ENCODE measurements at regions not wholly inside any gene's neighbourhood (a gene's known extent, or its start where the extent isn't known, plus 50 kb on each side); places are given as distances from the start of the nearest gene placed in this dataset.

DNA sequence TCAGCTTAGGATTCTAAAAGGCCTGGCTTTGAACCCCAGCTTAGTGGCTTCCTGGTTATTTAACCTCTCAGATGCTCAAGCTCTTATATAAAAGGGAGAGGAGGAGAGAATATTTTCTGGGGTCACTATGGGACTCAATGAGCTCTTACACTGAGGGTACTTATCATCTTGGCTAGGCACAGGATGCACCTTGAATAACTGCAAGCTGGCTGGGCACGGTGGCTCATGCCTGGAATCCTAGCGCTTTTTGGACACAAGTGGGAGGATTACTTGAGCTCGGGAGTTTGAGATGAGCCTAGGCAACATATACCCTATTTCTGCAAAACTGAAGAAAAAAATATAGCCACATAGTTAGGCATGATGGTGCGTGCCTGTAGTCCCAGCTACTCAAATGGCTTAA is 665.3 kb upstream of the RBFOX1 start:
- TF ChIP-seq FOXP2 (optimal IDR thresholded peaks at IDR 0.05; ENCODE audit: borderline replicate concordance, extremely low read depth, extremely low read length, insufficient read depth): no peak
- no peak for TF ChIP-seq POLR2AphosphoS5 (IDR thresholded peaks at IDR 0.05; ENCODE audit: low read depth, low read length)
- TF ChIP-seq REST (IDR thresholded peaks at IDR 0.05; ENCODE audit: insufficient read depth in 1 of 2, low read depth in 2 of 2, low read length in 2 of 2): no peak
- TF ChIP-seq TAF1 (IDR thresholded peaks at IDR 0.05; ENCODE audit: borderline replicate concordance, insufficient read depth, low read length): no peak
- no peak for TF ChIP-seq SIN3A (IDR thresholded peaks at IDR 0.05; ENCODE audit: borderline replicate concordance, insufficient read depth, low read length)

- TF ChIP-seq TAF1 (IDR thresholded peaks at IDR 0.05; ENCODE audit: borderline replicate concordance, insufficient read depth, low read length) (no peak), FOXP2 (optimal IDR thresholded peaks at IDR 0.05; ENCODE audit: borderline replicate concordance, extremely low read depth, extremely low read length, insufficient read depth) (no peak), POLR2AphosphoS5 (IDR thresholded peaks at IDR 0.05; ENCODE audit: low read depth, low read length) (no peak), REST (IDR thresholded peaks at IDR 0.05; ENCODE audit: insufficient read depth in 1 of 2, low read depth in 2 of 2, low read length in 2 of 2) (no peak), SIN3A (IDR thresholded peaks at IDR 0.05; ENCODE audit: borderline replicate concordance, insufficient read depth, low read length) (no peak)
Observed at GRCh38 chr16:6665126-6665525, 667.5 kb upstream of the RBFOX1 start.

GRCh38 chr16:6663668-6664067 is 669.0 kb upstream of the RBFOX1 start:
- TF ChIP-seq TAF1 (IDR thresholded peaks at IDR 0.05; ENCODE audit: borderline replicate concordance, insufficient read depth, low read length) (no peak), FOXP2 (optimal IDR thresholded peaks at IDR 0.05; ENCODE audit: borderline replicate concordance, extremely low read depth, extremely low read length, insufficient read depth) (no peak), REST (IDR thresholded peaks at IDR 0.05; ENCODE audit: insufficient read depth in 1 of 2, low read depth in 2 of 2, low read length in 2 of 2) (no peak), SIN3A (IDR thresholded peaks at IDR 0.05; ENCODE audit: borderline replicate concordance, insufficient read depth, low read length) (no peak), POLR2AphosphoS5 (IDR thresholded peaks at IDR 0.05; ENCODE audit: low read depth, low read length) (no peak)

GRCh38 chr16:6656760-6657159 is 675.9 kb upstream of the RBFOX1 start:
- no peak for TF ChIP-seq FOXP2 (optimal IDR thresholded peaks at IDR 0.05; ENCODE audit: borderline replicate concordance, extremely low read depth, extremely low read length, insufficient read depth)
- TF ChIP-seq SIN3A (IDR thresholded peaks at IDR 0.05; ENCODE audit: borderline replicate concordance, insufficient read depth, low read length): no peak
- no peak for TF ChIP-seq REST (IDR thresholded peaks at IDR 0.05; ENCODE audit: insufficient read depth in 1 of 2, low read depth in 2 of 2, low read length in 2 of 2)
- no peak for TF ChIP-seq TAF1 (IDR thresholded peaks at IDR 0.05; ENCODE audit: borderline replicate concordance, insufficient read depth, low read length)
- TF ChIP-seq POLR2AphosphoS5 (IDR thresholded peaks at IDR 0.05; ENCODE audit: low read depth, low read length): no peak

- no peak for TF ChIP-seq POLR2AphosphoS5 (IDR thresholded peaks at IDR 0.05; ENCODE audit: low read depth, low read length)
- TF ChIP-seq TAF1 (IDR thresholded peaks at IDR 0.05; ENCODE audit: borderline replicate concordance, insufficient read depth, low read length): no peak
- no peak for TF ChIP-seq REST (IDR thresholded peaks at IDR 0.05; ENCODE audit: insufficient read depth in 1 of 2, low read depth in 2 of 2, low read length in 2 of 2)
- no peak for TF ChIP-seq FOXP2 (optimal IDR thresholded peaks at IDR 0.05; ENCODE audit: borderline replicate concordance, extremely low read depth, extremely low read length, insufficient read depth)
- no peak for TF ChIP-seq SIN3A (IDR thresholded peaks at IDR 0.05; ENCODE audit: borderline replicate concordance, insufficient read depth, low read length)
Observed at GRCh38 chr16:6646891-6647290, 685.8 kb upstream of the RBFOX1 start.
